ENCODE measurements at regions not wholly inside any gene's neighbourhood (a gene's known extent, or its start where the extent isn't known, plus 50 kb on each side); places are given as distances from the start of the nearest gene placed in this dataset.

GRCh38 chr14:97368049-97368448 lies 570.9 kb downstream of the VRK1 start:
- TF ChIP-seq EZH2 (IDR thresholded peaks at IDR 0.05; ENCODE audit: insufficient read depth, poor library complexity, severe bottlenecking): no peak
- TF ChIP-seq EZH2phosphoT487 (IDR thresholded peaks at IDR 0.05; ENCODE audit: insufficient read depth, low read depth): no peak

Data from GM23248 (cell line).